HEK293 (cell line): ENCODE measurements at regions not wholly inside any gene's neighbourhood (a gene's known extent, or its start where the extent isn't known, plus 50 kb on each side); places are given as distances from the start of the nearest gene placed in this dataset.

ENCODE experiments used
- CTCF ChIA-PET: fragments of 350-600 bp; formaldehyde crosslinking; extraction: SDS; loops from one replicate; lab custom pipeline; 2021; ENCODE audit warnings: antibody characterized with exemption; lab: Yijun Ruan, JAX
- POLR2A ChIA-PET: fragments of 300-600 bp; formaldehyde crosslinking; extraction: SDS; loops from one replicate; lab custom pipeline; 2020; ENCODE audit warnings: antibody characterized with exemption, inconsistent platforms; lab: Yijun Ruan, JAX
- H3K27ac ChIP-seq: fragments of 200-500 bp; sonication (Bioruptor generic); 2 replicates; pipeline ENCODE4 v1.5.1; 2014; ENCODE audit warnings: low read depth, low read length, control low read depth, inconsistent platforms; ENCODE audit errors: extremely low read depth
- H3K36me3 ChIP-seq, 2 experiments: fragments of 200-500 bp in 1 of 2; sonication (Bioruptor generic) in 1 of 2; 1 replicate in 1 of 2; 2 replicates in 1 of 2; pipeline ENCODE4 v1.5.1; 2014 to 2017; ENCODE audit warnings: inconsistent platforms in 2 of 2, low read length in 2 of 2; ENCODE audit not compliant: control insufficient read depth in 2 of 2, insufficient read depth in 1 of 2
- H3K4me1 ChIP-seq: fragments of 200-500 bp; sonication (Bioruptor generic); 2 replicates; pipeline ENCODE4 v1.5.1; 2014; ENCODE audit warnings: mild to moderate bottlenecking, low read length, inconsistent platforms; ENCODE audit not compliant: control insufficient read depth, insufficient read depth
- H3K4me3 ChIP-seq: 2 replicates; pipeline ENCODE4 v1.5.1; 2011; ENCODE audit warnings: low read depth, mild to moderate bottlenecking, control low read depth, low read length, moderate library complexity
- H3K9me3 ChIP-seq: fragments of 200-500 bp; sonication (Bioruptor generic); 2 replicates; pipeline ENCODE4 v1.5.1; 2014; ENCODE audit warnings: low read depth, low read length, inconsistent platforms; ENCODE audit not compliant: control insufficient read depth, insufficient read depth
- HOXD13 ChIP-seq: sonication (generic); formaldehyde crosslinking; IDR thresholded peaks from 2 replicates; pipeline ENCODE4 v1.8.0; 2022; ENCODE audit warnings: missing genetic modification reagents, borderline replicate concordance
- KLF10 ChIP-seq: fragments of 450-650 bp; IDR thresholded peaks from 2 replicates; pipeline ENCODE4 v1.5.1; 2018; ENCODE audit warnings: missing biosample characterization, mild to moderate bottlenecking, missing genetic modification characterization
- KLF16 ChIP-seq: fragments of 450-650 bp; formaldehyde crosslinking; IDR thresholded peaks from 2 replicates; pipeline ENCODE4 v1.5.1; 2017; ENCODE audit warnings: missing biosample characterization, missing genetic modification characterization
- KLF8 ChIP-seq: fragments of 450-650 bp; formaldehyde crosslinking; IDR thresholded peaks from 2 replicates; pipeline ENCODE4 v1.5.1; 2016; ENCODE audit warnings: missing biosample characterization, missing genetic modification characterization
- PRDM4 ChIP-seq: fragments of 450-650 bp; formaldehyde crosslinking; IDR thresholded peaks from 2 replicates; pipeline ENCODE4 v1.5.1; 2017; ENCODE audit warnings: missing biosample characterization, missing genetic modification characterization
- REST ChIP-seq: fragments of 450-650 bp; formaldehyde crosslinking; IDR thresholded peaks from 2 replicates; pipeline ENCODE4 v1.5.1; 2016; ENCODE audit warnings: missing biosample characterization, missing genetic modification characterization
- SP2 ChIP-seq: fragments of 450-650 bp; formaldehyde crosslinking; IDR thresholded peaks from 2 replicates; pipeline ENCODE4 v1.5.1; 2016; ENCODE audit warnings: missing biosample characterization, missing genetic modification characterization
- SP7 ChIP-seq: fragments of 450-650 bp; formaldehyde crosslinking; IDR thresholded peaks from 2 replicates; pipeline ENCODE4 v1.5.1; 2016; ENCODE audit warnings: missing biosample characterization, missing genetic modification characterization
- ZBTB48 ChIP-seq: fragments of 450-650 bp; formaldehyde crosslinking; IDR thresholded peaks from 2 replicates; pipeline ENCODE4 v1.5.1; 2016; ENCODE audit warnings: missing biosample characterization, missing genetic modification characterization
- ZBTB8A ChIP-seq: fragments of 450-650 bp; formaldehyde crosslinking; IDR thresholded peaks from 2 replicates; pipeline ENCODE4 v1.5.1; 2016; ENCODE audit warnings: missing biosample characterization, missing genetic modification characterization
- ZEB2 ChIP-seq: fragments of 450-650 bp; formaldehyde crosslinking; IDR thresholded peaks from 2 replicates; pipeline ENCODE4 v1.5.1; 2016; ENCODE audit warnings: missing biosample characterization, missing genetic modification characterization
- ZFP37 ChIP-seq: fragments of 450-650 bp; formaldehyde crosslinking; IDR thresholded peaks from 2 replicates; pipeline ENCODE4 v1.5.1; 2016; ENCODE audit warnings: missing biosample characterization, missing genetic modification characterization
- ZNF175 ChIP-seq: fragments of 450-650 bp; formaldehyde crosslinking; IDR thresholded peaks from 2 replicates; pipeline ENCODE4 v1.5.1; 2016; ENCODE audit warnings: missing biosample characterization, missing genetic modification characterization
- ZNF19 ChIP-seq: fragments of 450-650 bp; formaldehyde crosslinking; IDR thresholded peaks from 2 replicates; pipeline ENCODE4; 2016; ENCODE audit warnings: missing biosample characterization, missing genetic modification characterization, low read depth
- ZNF214 ChIP-seq: fragments of 450-650 bp; formaldehyde crosslinking; IDR thresholded peaks from 2 replicates; pipeline ENCODE4 v1.5.1; 2017; ENCODE audit warnings: missing biosample characterization, mild to moderate bottlenecking, missing genetic modification characterization, borderline replicate concordance
- ZNF366 ChIP-seq: fragments of 450-650 bp; formaldehyde crosslinking; conservative IDR thresholded peaks from 2 replicates; pipeline ENCODE4 v1.5.1; 2016; ENCODE audit warnings: missing biosample characterization, missing genetic modification characterization
- ZNF433 ChIP-seq: fragments of 450-650 bp; formaldehyde crosslinking; IDR thresholded peaks from 2 replicates; pipeline ENCODE4 v1.5.1; 2016; ENCODE audit warnings: missing biosample characterization, missing genetic modification characterization, low read depth
- ZNF473 ChIP-seq: fragments of 450-650 bp; formaldehyde crosslinking; IDR thresholded peaks from 2 replicates; pipeline ENCODE4 v1.5.1; 2017; ENCODE audit warnings: missing biosample characterization, missing genetic modification characterization
- ZNF530 ChIP-seq: fragments of 450-650 bp; formaldehyde crosslinking; IDR thresholded peaks from 2 replicates; pipeline ENCODE4 v1.5.1; 2016; ENCODE audit warnings: low read depth, missing biosample characterization, missing genetic modification characterization
- ZNF548 ChIP-seq: fragments of 450-650 bp; formaldehyde crosslinking; IDR thresholded peaks from 2 replicates; pipeline ENCODE4 v1.5.1; 2016; ENCODE audit warnings: missing biosample characterization, missing genetic modification characterization
- ZNF558 ChIP-seq: fragments of 450-650 bp; formaldehyde crosslinking; IDR thresholded peaks from 2 replicates; pipeline ENCODE4 v1.5.1; 2016; ENCODE audit warnings: missing biosample characterization, missing genetic modification characterization
- ZNF677 ChIP-seq: fragments of 450-650 bp; IDR thresholded peaks from 2 replicates; pipeline ENCODE4 v1.5.0; 2018; ENCODE audit warnings: missing biosample characterization, mild to moderate bottlenecking, missing genetic modification characterization, moderate library complexity
- ZNF704 ChIP-seq: fragments of 450-650 bp; formaldehyde crosslinking; IDR thresholded peaks from 2 replicates; pipeline ENCODE4 v1.5.1; 2016; ENCODE audit warnings: missing biosample characterization, missing genetic modification characterization
- ZNF830 ChIP-seq: fragments of 450-650 bp; IDR thresholded peaks from 2 replicates; pipeline ENCODE4 v1.5.0; 2018; ENCODE audit warnings: missing biosample characterization, missing genetic modification characterization, low read depth, mild to moderate bottlenecking, moderate library complexity
- ZSCAN16 ChIP-seq: fragments of 450-650 bp; formaldehyde crosslinking; IDR thresholded peaks from 2 replicates; pipeline ENCODE4 v1.5.1; 2016; ENCODE audit warnings: missing biosample characterization, missing genetic modification characterization
- ZSCAN23 ChIP-seq: fragments of 450-650 bp; formaldehyde crosslinking; IDR thresholded peaks from 2 replicates; pipeline ENCODE4 v1.5.1; 2016; ENCODE audit warnings: missing biosample characterization, missing genetic modification characterization
- TF ChIP-seq, protein P1 (sequence below): fragments of 450-650 bp; formaldehyde crosslinking; conservative IDR thresholded peaks from 2 replicates; pipeline ENCODE4 v1.5.1; 2016; ENCODE audit warnings: low read depth, missing biosample characterization, missing genetic modification characterization

DNA sequence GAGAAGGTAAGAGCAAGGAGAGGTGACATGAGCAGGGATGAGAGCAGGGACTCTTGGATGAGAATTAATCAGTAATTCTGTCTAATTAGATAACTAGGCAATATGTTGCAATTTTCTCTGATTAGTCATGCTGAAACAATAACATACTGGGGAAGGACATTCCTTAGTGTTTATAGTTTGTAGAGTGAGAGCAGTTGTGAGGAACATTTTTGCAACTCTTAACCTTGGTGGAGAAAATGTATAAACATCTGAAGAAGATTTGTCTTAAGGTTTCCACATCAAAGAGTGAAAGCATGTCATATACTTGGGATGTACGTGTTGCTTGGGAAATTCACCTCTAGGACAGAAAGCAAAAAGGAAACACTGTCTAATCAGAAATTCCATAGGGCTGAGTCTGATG is 955.4 kb upstream of the FANCL start:
- no peak overlapping the region for H3K27ac ChIP-seq
- CTCF ChIA-PET: interaction anchor here (0.6 to 1.1 kb wide), 3 partner anchors 14 to 771 kb away, joined by 3 to 5 read pairs (median 3); no protein-coding TSS in a partner anchor
- no peak overlapping the region for H3K4me3 ChIP-seq
- TF ChIP-seq ZNF214 (tag by site-specific recombination): no peak
- TF ChIP-seq KLF16 (tag by site-specific recombination): no peak
- TF ChIP-seq ZBTB48 (tag by site-specific recombination): no peak
- no peak for TF ChIP-seq ZSCAN16 (tag by site-specific recombination)
- no peak for TF ChIP-seq ZNF433
- no peak for TF ChIP-seq PRDM4 (tag by site-specific recombination)
- no peak for TF ChIP-seq ZNF175 (tag by site-specific recombination)
- no peak for TF ChIP-seq ZNF830
- TF ChIP-seq, protein P1, sequence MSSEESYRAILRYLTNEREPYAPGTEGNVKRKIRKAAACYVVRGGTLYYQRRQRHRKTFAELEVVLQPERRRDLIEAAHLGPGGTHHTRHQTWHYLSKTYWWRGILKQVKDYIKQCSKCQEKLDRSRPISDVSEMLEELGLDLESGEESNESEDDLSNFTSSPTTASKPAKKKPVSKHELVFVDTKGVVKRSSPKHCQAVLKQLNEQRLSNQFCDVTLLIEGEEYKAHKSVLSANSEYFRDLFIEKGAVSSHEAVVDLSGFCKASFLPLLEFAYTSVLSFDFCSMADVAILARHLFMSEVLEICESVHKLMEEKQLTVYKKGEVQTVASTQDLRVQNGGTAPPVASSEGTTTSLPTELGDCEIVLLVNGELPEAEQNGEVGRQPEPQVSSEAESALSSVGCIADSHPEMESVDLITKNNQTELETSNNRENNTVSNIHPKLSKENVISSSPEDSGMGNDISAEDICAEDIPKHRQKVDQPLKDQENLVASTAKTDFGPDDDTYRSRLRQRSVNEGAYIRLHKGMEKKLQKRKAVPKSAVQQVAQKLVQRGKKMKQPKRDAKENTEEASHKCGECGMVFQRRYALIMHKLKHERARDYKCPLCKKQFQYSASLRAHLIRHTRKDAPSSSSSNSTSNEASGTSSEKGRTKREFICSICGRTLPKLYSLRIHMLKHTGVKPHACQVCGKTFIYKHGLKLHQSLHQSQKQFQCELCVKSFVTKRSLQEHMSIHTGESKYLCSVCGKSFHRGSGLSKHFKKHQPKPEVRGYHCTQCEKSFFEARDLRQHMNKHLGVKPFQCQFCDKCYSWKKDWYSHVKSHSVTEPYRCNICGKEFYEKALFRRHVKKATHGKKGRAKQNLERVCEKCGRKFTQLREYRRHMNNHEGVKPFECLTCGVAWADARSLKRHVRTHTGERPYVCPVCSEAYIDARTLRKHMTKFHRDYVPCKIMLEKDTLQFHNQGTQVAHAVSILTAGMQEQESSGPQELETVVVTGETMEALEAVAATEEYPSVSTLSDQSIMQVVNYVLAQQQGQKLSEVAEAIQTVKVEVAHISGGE: no peak
- no peak for TF ChIP-seq ZNF548 (tag by site-specific recombination)
- TF ChIP-seq, all 188 proteins: peak for 0
- Histone ChIP-seq H3K36me3 (no peaks in the 10 kb centered on the region), H3K4me1 (peaks cover 3% of the 10 kb centered on the region; the same call in 1 of the 2 replicates), H3K9me3 (no peaks in the 10 kb centered on the region)
- POLR2A ChIA-PET: interaction anchor here (0.6 kb wide), 1 partner anchor 53 kb away, joined by 3 read pairs; no protein-coding TSS in a partner anchor

DNA sequence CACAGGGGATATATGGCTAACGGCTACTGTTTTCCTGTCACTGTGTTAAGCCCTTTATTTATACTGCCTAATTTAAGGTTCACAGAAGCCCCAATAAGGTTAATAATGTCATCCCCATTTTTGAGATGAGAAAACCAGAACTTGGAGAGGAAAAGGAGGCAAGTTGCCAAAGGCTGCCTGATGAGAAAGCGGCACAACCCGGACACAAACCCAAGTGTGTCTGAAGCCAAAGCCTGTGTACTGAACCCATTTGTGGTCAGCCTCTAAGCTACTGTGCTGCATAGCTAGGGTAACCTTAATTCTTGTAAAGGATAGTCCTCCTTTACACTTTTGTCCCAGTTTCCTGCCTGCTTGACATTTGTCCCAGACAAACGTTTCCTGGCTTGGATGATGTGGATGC is 954.7 kb upstream of the FANCL start:
- ChIA-PET POLR2A (interaction anchor here (0.6 kb wide), 1 partner anchor 54 kb away, joined by 3 read pairs; no protein-coding TSS in a partner anchor), CTCF (interaction anchor here (0.6 to 1.5 kb wide), 3 partner anchors 13 to 771 kb away, joined by 3 to 5 read pairs (median 3); no protein-coding TSS in a partner anchor)
- Histone ChIP-seq H3K9me3 (no peaks in the 10 kb centered on the region), H3K36me3 (no peaks in the 10 kb centered on the region), H3K4me3 (no peak overlapping the region), H3K4me1 (peaks cover 3% of the 10 kb centered on the region; the same call in 1 of the 2 replicates), H3K27ac (no peak overlapping the region)
- TF ChIP-seq HOXD13 (no peak), ZNF530 (tag by site-specific recombination) (no peak), SP7 (tag by site-specific recombination) (no peak), ZNF704 (tag by site-specific recombination) (no peak), ZBTB8A (tag by site-specific recombination) (no peak), ZNF558 (tag by site-specific recombination) (no peak), REST (tag by site-specific recombination) (no peak), ZNF677 (tag by site-specific recombination) (no peak), ZNF214 (tag by site-specific recombination) (no peak), KLF8 (tag by site-specific recombination) (no peak), ZNF19 (tag by site-specific recombination) (no peak), KLF10 (tag by site-specific recombination) (no peak), ZNF473 (no peak), ZEB2 (tag by site-specific recombination) (no peak), ZNF366 (tag by site-specific recombination) (no peak), SP2 (tag by site-specific recombination) (no peak), ZSCAN23 (no peak), ZFP37 (no peak)
